ENCODE measurements at regions not wholly inside any gene's neighbourhood (a gene's known extent, or its start where the extent isn't known, plus 50 kb on each side); places are given as distances from the start of the nearest gene placed in this dataset.

DNA sequence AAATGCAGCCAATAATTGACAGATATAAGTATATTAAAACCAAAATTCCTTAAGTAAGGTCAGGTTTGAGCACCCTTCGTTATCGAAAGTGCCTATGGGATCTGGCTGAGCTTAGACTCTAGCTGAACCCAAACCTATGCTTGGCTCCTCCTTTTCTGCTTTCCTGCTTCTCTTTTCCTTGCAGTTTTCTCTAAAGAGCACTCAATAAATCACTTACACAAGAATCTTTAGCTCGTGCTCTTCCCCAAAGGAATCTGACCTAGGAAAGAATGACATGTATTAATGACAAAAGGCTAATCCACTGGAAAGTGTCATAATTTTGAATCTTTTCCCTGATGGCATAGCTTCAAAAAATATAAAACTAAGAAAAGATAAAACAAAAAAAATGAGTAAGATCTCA is 282.7 kb downstream of the DKK2 start:
- H3K27ac Mint-ChIP-seq (ENCODE audit: unreplicated experiment) = no peak overlapping the region
- no peaks in the 10 kb centered on the region for H3K4me1 Mint-ChIP-seq (ENCODE audit: low read depth, unreplicated experiment)
- H3K79me2 ChIP-seq (ENCODE audit: insufficient read depth, low read length) = no peaks in the 10 kb centered on the region
- H3K9ac ChIP-seq (ENCODE audit: low read length) = no peak overlapping the region
- FAIRE-seq (no peak), DNase-seq (ENCODE audit: low read depth) (no peak)
- H3K36me3 ChIP-seq (ENCODE audit: insufficient read depth, low read length) = no peaks in the 10 kb centered on the region
- no peaks in the 10 kb centered on the region for H3K9me3 ChIP-seq (ENCODE audit: insufficient read depth, low read depth, low read length)
- no peak overlapping the region for H3K4me3 Mint-ChIP-seq (ENCODE audit: unreplicated experiment)
- no peaks in the 10 kb centered on the region for H4K20me1 ChIP-seq (ENCODE audit: insufficient read depth, low read length)
- no peak overlapping the region for H2AFZ ChIP-seq (ENCODE audit: low read depth, low read length)
- no peaks in the 10 kb centered on the region for H3K4me1 ChIP-seq (ENCODE audit: insufficient read depth, low read length)
- no peak overlapping the region for H3K4me3 ChIP-seq (ENCODE audit: insufficient read depth, low read depth, low read length)
- no peaks in the 10 kb centered on the region for H3K36me3 Mint-ChIP-seq (ENCODE audit: low read depth, unreplicated experiment)
- no peak overlapping the region for H3K4me2 ChIP-seq (ENCODE audit: low read length)
- no peak overlapping the region for H3K27ac ChIP-seq (ENCODE audit: low read depth, low read length)
- no peaks in the 10 kb centered on the region for H3K27me3 ChIP-seq (ENCODE audit: insufficient read depth, low read length)
- TF ChIP-seq EZH2 (IDR thresholded peaks at IDR 0.05; ENCODE audit: insufficient read depth, low read length) = no peak
- TF ChIP-seq, protein P1, sequence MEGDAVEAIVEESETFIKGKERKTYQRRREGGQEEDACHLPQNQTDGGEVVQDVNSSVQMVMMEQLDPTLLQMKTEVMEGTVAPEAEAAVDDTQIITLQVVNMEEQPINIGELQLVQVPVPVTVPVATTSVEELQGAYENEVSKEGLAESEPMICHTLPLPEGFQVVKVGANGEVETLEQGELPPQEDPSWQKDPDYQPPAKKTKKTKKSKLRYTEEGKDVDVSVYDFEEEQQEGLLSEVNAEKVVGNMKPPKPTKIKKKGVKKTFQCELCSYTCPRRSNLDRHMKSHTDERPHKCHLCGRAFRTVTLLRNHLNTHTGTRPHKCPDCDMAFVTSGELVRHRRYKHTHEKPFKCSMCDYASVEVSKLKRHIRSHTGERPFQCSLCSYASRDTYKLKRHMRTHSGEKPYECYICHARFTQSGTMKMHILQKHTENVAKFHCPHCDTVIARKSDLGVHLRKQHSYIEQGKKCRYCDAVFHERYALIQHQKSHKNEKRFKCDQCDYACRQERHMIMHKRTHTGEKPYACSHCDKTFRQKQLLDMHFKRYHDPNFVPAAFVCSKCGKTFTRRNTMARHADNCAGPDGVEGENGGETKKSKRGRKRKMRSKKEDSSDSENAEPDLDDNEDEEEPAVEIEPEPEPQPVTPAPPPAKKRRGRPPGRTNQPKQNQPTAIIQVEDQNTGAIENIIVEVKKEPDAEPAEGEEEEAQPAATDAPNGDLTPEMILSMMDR (IDR thresholded peaks at IDR 0.05; ENCODE audit: insufficient read depth, low read depth, low read length) = no peak
- H3K27me3 Mint-ChIP-seq (ENCODE audit: low read depth, unreplicated experiment) = no peaks in the 10 kb centered on the region
- H3K9me3 Mint-ChIP-seq (ENCODE audit: unreplicated experiment) = no peaks in the 10 kb centered on the region

DNA sequence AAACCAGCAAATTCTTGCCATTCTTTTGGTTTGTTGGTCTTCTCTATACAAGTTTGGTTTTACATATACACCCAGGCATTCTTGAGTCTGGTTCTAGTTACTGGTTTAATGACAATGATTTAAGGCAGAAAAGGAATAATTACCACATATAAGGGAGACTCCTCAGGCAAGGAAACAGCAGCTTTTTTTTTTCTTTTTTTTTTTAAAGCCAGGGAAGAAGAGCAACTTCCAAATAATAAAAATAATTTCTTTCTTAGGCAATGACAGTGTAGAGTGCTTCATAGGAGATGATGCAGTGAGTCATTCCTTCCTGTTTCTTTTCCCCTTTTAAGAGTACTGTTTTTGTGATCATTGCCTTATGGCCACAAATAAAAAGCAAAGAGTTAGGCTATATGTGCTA is 289.7 kb downstream of the DKK2 start:
- DNase-seq (ENCODE audit: low read depth) = peak; percentile 7
- Mint-ChIP-seq H3K27me3 (ENCODE audit: low read depth, unreplicated experiment) (no peaks in the 10 kb centered on the region), H3K36me3 (ENCODE audit: low read depth, unreplicated experiment) (no peaks in the 10 kb centered on the region), H3K4me1 (ENCODE audit: low read depth, unreplicated experiment) (peaks cover 10% of the 10 kb centered on the region), H3K4me3 (ENCODE audit: unreplicated experiment) (peak overlapping the region; percentile 13), H3K27ac (ENCODE audit: unreplicated experiment) (peak overlapping the region; percentile 63), H3K9me3 (ENCODE audit: unreplicated experiment) (no peaks in the 10 kb centered on the region)
- no peaks in the 10 kb centered on the region for H3K9me3 ChIP-seq (ENCODE audit: insufficient read depth, low read depth, low read length)
- H3K36me3 ChIP-seq (ENCODE audit: insufficient read depth, low read length) = no peaks in the 10 kb centered on the region
- H3K9ac ChIP-seq (ENCODE audit: low read length) = no peak overlapping the region
- H3K27me3 ChIP-seq (ENCODE audit: insufficient read depth, low read length) = no peaks in the 10 kb centered on the region
- H3K4me1 ChIP-seq (ENCODE audit: insufficient read depth, low read length) = no peaks in the 10 kb centered on the region
- no peak overlapping the region for H3K4me2 ChIP-seq (ENCODE audit: low read length)
- H3K4me3 ChIP-seq (ENCODE audit: insufficient read depth, low read depth, low read length) = no peak overlapping the region
- H4K20me1 ChIP-seq (ENCODE audit: insufficient read depth, low read length) = no peaks in the 10 kb centered on the region
- TF ChIP-seq, protein P1 (IDR thresholded peaks at IDR 0.05; ENCODE audit: insufficient read depth, low read depth, low read length) = no peak
- TF ChIP-seq EZH2 (IDR thresholded peaks at IDR 0.05; ENCODE audit: insufficient read depth, low read length) = no peak
- no peak overlapping the region for H3K27ac ChIP-seq (ENCODE audit: low read depth, low read length)
- no peak for FAIRE-seq
- no peaks in the 10 kb centered on the region for H3K79me2 ChIP-seq (ENCODE audit: insufficient read depth, low read length)
- no peak overlapping the region for H2AFZ ChIP-seq (ENCODE audit: low read depth, low read length)

DNA sequence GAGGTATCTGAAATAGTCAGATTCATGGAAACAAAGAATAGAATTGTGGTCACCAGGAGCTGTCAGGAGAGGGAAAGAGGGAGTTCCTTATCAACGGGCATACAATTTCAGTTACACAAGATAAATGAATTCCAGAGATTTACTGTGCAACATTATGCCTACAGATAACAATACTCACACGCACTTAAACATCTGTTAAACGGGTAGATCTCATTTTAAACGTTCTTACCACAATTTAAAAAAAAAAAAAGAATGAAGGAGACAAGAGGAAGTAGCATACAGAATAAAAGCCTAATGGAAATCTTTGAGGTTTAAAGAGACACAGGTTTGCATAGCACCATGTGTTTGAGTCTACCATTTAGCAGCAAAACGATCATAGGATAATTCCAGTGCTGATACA is 298.0 kb downstream of the DKK2 start:
- no peaks in the 10 kb centered on the region for H3K4me1 Mint-ChIP-seq (ENCODE audit: low read depth, unreplicated experiment)
- no peak overlapping the region for H3K9ac ChIP-seq (ENCODE audit: low read length)
- H2AFZ ChIP-seq (ENCODE audit: low read depth, low read length) = no peak overlapping the region
- no peak overlapping the region for H3K27ac Mint-ChIP-seq (ENCODE audit: unreplicated experiment)
- FAIRE-seq (no peak), DNase-seq (ENCODE audit: low read depth) (no peak)
- no peaks in the 10 kb centered on the region for H3K9me3 ChIP-seq (ENCODE audit: insufficient read depth, low read depth, low read length)
- H3K36me3 Mint-ChIP-seq (ENCODE audit: low read depth, unreplicated experiment) = no peaks in the 10 kb centered on the region
- no peaks in the 10 kb centered on the region for H4K20me1 ChIP-seq (ENCODE audit: insufficient read depth, low read length)
- H3K27me3 Mint-ChIP-seq (ENCODE audit: low read depth, unreplicated experiment) = no peaks in the 10 kb centered on the region
- H3K36me3 ChIP-seq (ENCODE audit: insufficient read depth, low read length) = no peaks in the 10 kb centered on the region
- H3K4me1 ChIP-seq (ENCODE audit: insufficient read depth, low read length) = no peaks in the 10 kb centered on the region
- no peak for TF ChIP-seq EZH2 (IDR thresholded peaks at IDR 0.05; ENCODE audit: insufficient read depth, low read length)
- TF ChIP-seq, protein P1 (IDR thresholded peaks at IDR 0.05; ENCODE audit: insufficient read depth, low read depth, low read length) = no peak
- no peaks in the 10 kb centered on the region for H3K79me2 ChIP-seq (ENCODE audit: insufficient read depth, low read length)
- no peaks in the 10 kb centered on the region for H3K27me3 ChIP-seq (ENCODE audit: insufficient read depth, low read length)
- H3K4me2 ChIP-seq (ENCODE audit: low read length) = no peak overlapping the region
- H3K4me3 Mint-ChIP-seq (ENCODE audit: unreplicated experiment) = no peak overlapping the region
- no peaks in the 10 kb centered on the region for H3K9me3 Mint-ChIP-seq (ENCODE audit: unreplicated experiment)
- H3K4me3 ChIP-seq (ENCODE audit: insufficient read depth, low read depth, low read length) = no peak overlapping the region
- H3K27ac ChIP-seq (ENCODE audit: low read depth, low read length) = no peak overlapping the region

Data from astrocyte (in vitro differentiated cells and primary cell).